ENCODE measurements at regions not wholly inside any gene's neighbourhood (a gene's known extent, or its start where the extent isn't known, plus 50 kb on each side); places are given as distances from the start of the nearest gene placed in this dataset.

GRCh38 chr2:138157372-138157771, 193.1 kb downstream of the HNMT start (continued):
- TF ChIP-seq ZNF462 (CRISPR knock-in tag; IDR thresholded peaks at IDR 0.05): no peak
- TF ChIP-seq ZNF114 (CRISPR knock-in tag; IDR thresholded peaks at IDR 0.05): no peak

DNA sequence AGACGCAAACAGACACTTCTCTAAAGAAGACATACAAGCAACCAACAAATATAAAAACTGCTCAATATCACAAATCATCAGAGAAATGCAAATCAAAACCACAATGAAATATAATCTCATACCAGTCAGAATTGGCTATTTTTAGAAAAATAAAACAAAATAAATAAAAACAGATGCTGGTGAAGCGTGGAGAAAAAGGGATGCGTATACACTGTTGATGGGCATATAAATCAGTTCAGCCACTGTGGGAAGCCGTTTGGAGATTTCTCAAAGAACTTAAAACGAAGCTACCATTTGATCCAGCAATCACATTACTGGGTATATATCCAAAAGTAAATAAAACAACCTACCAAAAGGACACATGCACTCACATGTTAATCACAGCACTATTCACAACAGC, 206.2 kb downstream of the HNMT start:
- no peaks in the 10 kb centered on the region for H3K4me1 ChIP-seq (ENCODE audit: insufficient read depth)
- Mint-ChIP-seq H3K4me3 (no peak overlapping the region), H3K27ac (no peak overlapping the region), H3K9me3 (peaks cover 3% of the 10 kb centered on the region; the same call in 1 of the 3 replicates), H3K4me1 (no peaks in the 10 kb centered on the region), H3K36me3 (ENCODE audit: low read depth) (no peaks in the 10 kb centered on the region), H3K27me3 (ENCODE audit: insufficient read depth, low read depth, poor library complexity) (no peaks in the 10 kb centered on the region)
- no peak overlapping the region for H2AFZ ChIP-seq
- no peak overlapping the region for H3K4me3 ChIP-seq
- no peaks in the 10 kb centered on the region for H3F3A ChIP-seq (replicated peaks; ENCODE audit: low read depth)
- H3K79me2 ChIP-seq (replicated peaks; ENCODE audit: insufficient read depth): no peaks in the 10 kb centered on the region
- H3K9me2 ChIP-seq (ENCODE audit: insufficient read depth): peaks cover 4% of the 10 kb centered on the region; the same call in 1 of the 2 replicates
- no peak overlapping the region for H3K4me2 ChIP-seq
- H3K36me3 ChIP-seq (ENCODE audit: insufficient read depth): no peaks in the 10 kb centered on the region; the same call in 1 of the 2 replicates
- DNase-seq (ENCODE audit: low spot score) (no peak), ATAC-seq (no peak)
- no peaks in the 10 kb centered on the region for H3K27me3 ChIP-seq (ENCODE audit: insufficient read depth)
- no peaks in the 10 kb centered on the region for H4K20me1 ChIP-seq (replicated peaks; ENCODE audit: insufficient read depth)
- H3K27ac ChIP-seq (ENCODE audit: low read depth): no peak overlapping the region
- TF ChIP-seq NANOG (IDR thresholded peaks at IDR 0.05; ENCODE audit: borderline replicate concordance): no peak
- TF ChIP-seq EZH2phosphoT487 (IDR thresholded peaks at IDR 0.05; ENCODE audit: unreplicated experiment): no peak
- no peak for TF ChIP-seq STAT1 (IDR thresholded peaks at IDR 0.05; ENCODE audit: unreplicated experiment)
- TF ChIP-seq REST (IDR thresholded peaks at IDR 0.05; ENCODE audit: unreplicated experiment): no peak
- TF ChIP-seq ZNF462 (CRISPR knock-in tag; IDR thresholded peaks at IDR 0.05): no peak

Data from GM23338 (cell line).